Neural progenitor cell (in vitro differentiated cells): ENCODE measurements at regions not wholly inside any gene's neighbourhood (a gene's known extent, or its start where the extent isn't known, plus 50 kb on each side); places are given as distances from the start of the nearest gene placed in this dataset.

ENCODE experiments used
- CTCF ChIP-seq: fragments of 200-600 bp; sonication (generic); IDR thresholded peaks from 2 replicates; pipeline ENCODE4 v1.5.1; 2017; ENCODE audit warnings: antibody characterized with exemption, mild to moderate bottlenecking
- EZH2phosphoT487 ChIP-seq: fragments of 200-600 bp; sonication (generic); IDR thresholded peaks from 2 replicates; pipeline ENCODE4 v1.6.1; 2017; ENCODE audit warnings: antibody characterized with exemption

DNA sequence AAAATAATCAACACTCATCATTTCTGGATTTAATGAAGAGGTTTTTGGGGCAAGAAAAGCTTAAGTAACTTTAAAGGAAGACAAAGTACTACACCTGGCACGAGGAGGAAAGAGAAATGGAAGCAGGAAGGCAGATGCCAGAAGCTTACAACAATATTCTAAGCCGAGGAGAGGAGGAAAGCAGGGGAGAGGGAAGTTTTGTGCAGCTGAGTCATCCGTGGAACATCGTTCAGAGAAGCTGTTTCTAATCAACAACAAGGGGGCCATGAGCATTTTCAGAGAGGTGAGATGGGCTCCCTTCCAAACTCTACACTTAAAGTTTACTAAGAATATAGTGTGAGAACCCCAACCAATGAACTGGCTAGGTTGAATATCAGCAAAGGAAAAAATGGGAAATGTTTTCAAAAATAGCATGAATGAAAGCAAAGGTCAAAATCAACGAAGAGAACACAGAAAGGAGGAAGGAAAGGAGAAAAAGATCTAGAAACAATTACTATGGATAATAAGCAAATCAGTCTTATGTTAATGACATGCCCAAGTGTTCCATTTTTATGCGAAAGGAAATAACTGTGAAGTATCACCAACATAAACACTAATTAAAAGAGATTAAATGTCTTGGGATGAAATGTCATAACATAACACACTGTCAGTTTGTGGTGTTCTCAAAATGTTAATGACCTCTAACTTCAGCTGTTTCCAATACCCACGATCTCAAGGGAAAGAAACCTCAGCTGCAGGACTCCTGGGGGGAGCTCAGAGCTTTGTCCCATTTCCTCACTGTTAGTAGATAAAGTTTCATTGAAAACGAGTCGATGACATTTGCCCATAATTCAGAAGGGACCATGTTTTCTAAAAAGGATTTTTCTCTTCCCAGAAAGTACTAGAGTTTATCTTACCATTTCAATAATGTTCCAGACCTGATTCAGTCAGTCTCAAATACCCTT is 203.4 kb upstream of the STXBP5 start:
- no peak for TF ChIP-seq EZH2phosphoT487
- no peak for TF ChIP-seq CTCF
